Vagina (tissue), 2 donors: ENCODE measurements at regions not wholly inside any gene's neighbourhood (a gene's known extent, or its start where the extent isn't known, plus 50 kb on each side); places are given as distances from the start of the nearest gene placed in this dataset.

Source experiments
- POLR2AphosphoS5 ChIP-seq, 2 donors: sonication (generic); formaldehyde crosslinking; IDR thresholded peaks; one replicate each; pipeline ENCODE4 v1.9.0; 2017; ENCODE audit warnings: antibody characterized with exemption in 2 of 2, mild to moderate bottlenecking in 2 of 2, low read depth in 1 of 2; ENCODE audit not compliant: insufficient read depth in 1 of 2
- TF ChIP-seq, protein P1 (sequence below), 3 experiments: fragments of 450-650 bp in 2 of 3; fragments of 200-600 bp in 1 of 3; sonication (generic) in 1 of 3; IDR thresholded peaks; one replicate each; pipeline ENCODE4 v1.5.1; 2017 to 2019; ENCODE audit warnings: antibody characterized with exemption in 3 of 3, mild to moderate bottlenecking in 2 of 3, moderate library complexity in 2 of 3

DNA sequence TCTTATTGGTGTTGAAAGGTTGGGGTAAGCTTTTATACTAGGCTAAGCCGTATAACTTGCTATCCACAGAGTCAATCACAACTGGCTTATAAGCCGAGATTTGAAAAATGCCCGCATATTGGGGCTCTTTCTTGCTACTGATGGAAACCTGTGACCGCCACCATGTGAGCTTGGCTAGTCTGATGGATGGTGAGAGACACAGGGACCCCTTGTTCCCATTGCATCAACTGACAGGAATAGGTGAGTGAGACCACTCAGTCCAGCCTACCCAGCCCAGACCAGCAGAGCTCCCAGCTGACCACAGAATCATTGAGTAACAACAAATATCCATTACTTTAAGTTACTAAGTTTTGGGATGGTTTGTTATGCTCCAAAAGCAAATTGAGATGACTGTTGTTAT, 676.4 kb upstream of the HS6ST1 start:
- TF ChIP-seq, protein P1, sequence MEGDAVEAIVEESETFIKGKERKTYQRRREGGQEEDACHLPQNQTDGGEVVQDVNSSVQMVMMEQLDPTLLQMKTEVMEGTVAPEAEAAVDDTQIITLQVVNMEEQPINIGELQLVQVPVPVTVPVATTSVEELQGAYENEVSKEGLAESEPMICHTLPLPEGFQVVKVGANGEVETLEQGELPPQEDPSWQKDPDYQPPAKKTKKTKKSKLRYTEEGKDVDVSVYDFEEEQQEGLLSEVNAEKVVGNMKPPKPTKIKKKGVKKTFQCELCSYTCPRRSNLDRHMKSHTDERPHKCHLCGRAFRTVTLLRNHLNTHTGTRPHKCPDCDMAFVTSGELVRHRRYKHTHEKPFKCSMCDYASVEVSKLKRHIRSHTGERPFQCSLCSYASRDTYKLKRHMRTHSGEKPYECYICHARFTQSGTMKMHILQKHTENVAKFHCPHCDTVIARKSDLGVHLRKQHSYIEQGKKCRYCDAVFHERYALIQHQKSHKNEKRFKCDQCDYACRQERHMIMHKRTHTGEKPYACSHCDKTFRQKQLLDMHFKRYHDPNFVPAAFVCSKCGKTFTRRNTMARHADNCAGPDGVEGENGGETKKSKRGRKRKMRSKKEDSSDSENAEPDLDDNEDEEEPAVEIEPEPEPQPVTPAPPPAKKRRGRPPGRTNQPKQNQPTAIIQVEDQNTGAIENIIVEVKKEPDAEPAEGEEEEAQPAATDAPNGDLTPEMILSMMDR (IDR thresholded peaks at IDR 0.05): no peak
- TF ChIP-seq POLR2AphosphoS5 (IDR thresholded peaks at IDR 0.05; ENCODE audit: insufficient read depth in 1 of 2, low read depth in 1 of 2): no peak
